ENCODE measurements at regions not wholly inside any gene's neighbourhood (a gene's known extent, or its start where the extent isn't known, plus 50 kb on each side); places are given as distances from the start of the nearest gene placed in this dataset.

DNA sequence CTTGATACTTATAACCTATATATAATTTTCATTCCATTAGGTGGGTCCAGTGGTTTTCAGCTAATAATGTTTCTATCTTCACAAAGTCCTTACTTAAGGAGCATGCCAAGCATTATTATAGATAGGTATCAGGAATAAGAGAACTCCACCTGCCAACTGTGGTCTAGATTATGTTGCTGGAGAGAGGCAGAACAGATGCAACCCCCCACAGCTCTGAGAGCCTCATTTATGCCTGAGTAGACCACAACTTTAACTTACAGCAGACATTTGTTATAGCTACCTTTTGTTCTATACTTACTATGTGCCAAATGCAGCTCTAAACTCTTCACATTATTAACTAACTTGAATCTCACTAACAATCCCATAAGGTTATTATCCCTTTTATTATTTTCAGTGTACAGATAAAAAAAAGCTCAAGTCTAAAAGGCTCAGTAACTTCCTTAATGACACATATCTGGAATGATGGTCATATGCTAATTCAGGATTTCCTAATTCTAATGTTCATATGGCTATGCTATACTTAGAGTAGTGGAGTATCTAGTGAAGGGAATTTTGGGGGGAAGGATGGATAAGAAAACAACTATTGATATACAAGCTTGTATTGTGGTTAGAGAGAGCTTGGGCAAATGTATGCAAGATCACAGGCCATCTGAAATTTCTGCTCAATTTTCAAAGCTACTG is 119.1 kb upstream of the RND3 start:
- no peak overlapping the region for H3K18ac ChIP-seq (ENCODE audit: insufficient read length, low read depth, low read length)
- no peaks in the 10 kb centered on the region for H3K79me1 ChIP-seq (ENCODE audit: insufficient read depth, low read depth, low read length, poor library complexity, severe bottlenecking)
- no peak overlapping the region for H2BK12ac ChIP-seq (ENCODE audit: insufficient read length, low read depth, low read length)
- no peak overlapping the region for H2BK15ac ChIP-seq (ENCODE audit: low read depth, low read length)
- H2BK120ac ChIP-seq (ENCODE audit: low read depth, low read length, poor library complexity, severe bottlenecking) = no peak overlapping the region
- no peak overlapping the region for H2AK5ac ChIP-seq (ENCODE audit: insufficient read length, low read length)
- no peak overlapping the region for H4K5ac ChIP-seq (ENCODE audit: insufficient read length, low read depth, low read length)
- H3K4me1 Mint-ChIP-seq = peaks cover 14 to 15% of the 10 kb centered on the region in 2 experiments
- H3K56ac ChIP-seq (ENCODE audit: insufficient read length, low read depth, low read length) = no peak overlapping the region
- no peak overlapping the region for H3K27ac Mint-ChIP-seq
- no peaks in the 10 kb centered on the region for H3K79me2 ChIP-seq (ENCODE audit: insufficient read depth, low read length)
- H3K4me3 Mint-ChIP-seq = no peak overlapping the region
- H3K14ac ChIP-seq (ENCODE audit: insufficient read depth, low read length) = no peak overlapping the region
- TF ChIP-seq, protein P1, sequence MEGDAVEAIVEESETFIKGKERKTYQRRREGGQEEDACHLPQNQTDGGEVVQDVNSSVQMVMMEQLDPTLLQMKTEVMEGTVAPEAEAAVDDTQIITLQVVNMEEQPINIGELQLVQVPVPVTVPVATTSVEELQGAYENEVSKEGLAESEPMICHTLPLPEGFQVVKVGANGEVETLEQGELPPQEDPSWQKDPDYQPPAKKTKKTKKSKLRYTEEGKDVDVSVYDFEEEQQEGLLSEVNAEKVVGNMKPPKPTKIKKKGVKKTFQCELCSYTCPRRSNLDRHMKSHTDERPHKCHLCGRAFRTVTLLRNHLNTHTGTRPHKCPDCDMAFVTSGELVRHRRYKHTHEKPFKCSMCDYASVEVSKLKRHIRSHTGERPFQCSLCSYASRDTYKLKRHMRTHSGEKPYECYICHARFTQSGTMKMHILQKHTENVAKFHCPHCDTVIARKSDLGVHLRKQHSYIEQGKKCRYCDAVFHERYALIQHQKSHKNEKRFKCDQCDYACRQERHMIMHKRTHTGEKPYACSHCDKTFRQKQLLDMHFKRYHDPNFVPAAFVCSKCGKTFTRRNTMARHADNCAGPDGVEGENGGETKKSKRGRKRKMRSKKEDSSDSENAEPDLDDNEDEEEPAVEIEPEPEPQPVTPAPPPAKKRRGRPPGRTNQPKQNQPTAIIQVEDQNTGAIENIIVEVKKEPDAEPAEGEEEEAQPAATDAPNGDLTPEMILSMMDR (conservative IDR thresholded peaks at IDR 0.05) = no peak
- H4K20me1 ChIP-seq (ENCODE audit: control insufficient read depth, insufficient read depth, insufficient read length) = no peaks in the 10 kb centered on the region
- H2BK20ac ChIP-seq (ENCODE audit: low read depth, low read length, poor library complexity, severe bottlenecking) = no peak overlapping the region
- no peak overlapping the region for H3K4ac ChIP-seq (ENCODE audit: low read depth, low read length)
- H3K9me3 Mint-ChIP-seq = no peaks in the 10 kb centered on the region; a peak in 1 of 5 replicates
- no peak overlapping the region for H3K4me2 ChIP-seq (ENCODE audit: insufficient read depth, insufficient read length, low read length)
- H3K27me3 ChIP-seq (ENCODE audit: insufficient read depth, low read length) = no peaks in the 10 kb centered on the region
- H3K23ac ChIP-seq (ENCODE audit: insufficient read length, low read depth, low read length) = no peak overlapping the region
- no peak for DNase-seq
- no peak overlapping the region for H3K9ac ChIP-seq (ENCODE audit: extremely low read depth, insufficient read length, low read length)
- H2AFZ ChIP-seq (ENCODE audit: low read length) = no peak overlapping the region
- H3K9me3 ChIP-seq (ENCODE audit: control insufficient read depth, low read depth, low read length) = no peaks in the 10 kb centered on the region
- no peaks in the 10 kb centered on the region for H3K23me2 ChIP-seq (ENCODE audit: insufficient read length, low read depth, low read length, poor library complexity, severe bottlenecking)
- H3K36me3 Mint-ChIP-seq (ENCODE audit: insufficient read depth in 1 of 3, low read depth in 3 of 3) = peaks cover 0 to 2% (median 0%) of the 10 kb centered on the region in 3 experiments; a peak in 2 of 7 replicates
- H3K27me3 Mint-ChIP-seq (ENCODE audit: low read depth) = no peaks in the 10 kb centered on the region
- no peak overlapping the region for H3K27ac ChIP-seq (ENCODE audit: insufficient read length, low read depth, low read length)
- H3K4me1 ChIP-seq (ENCODE audit: insufficient read depth, low read length) = no peaks in the 10 kb centered on the region
- H3T11ph ChIP-seq (ENCODE audit: low read length) = no peak overlapping the region
- no peak overlapping the region for H2BK5ac ChIP-seq (ENCODE audit: insufficient read length, low read length)
- no peak overlapping the region for H4K8ac ChIP-seq (replicated peaks; ENCODE audit: insufficient read length, low read depth, low read length)
- no peak overlapping the region for H4K91ac ChIP-seq (ENCODE audit: insufficient read length, low read depth, low read length)

Measured in H9 (cell line).